K562 (cell line): ENCODE measurements at regions not wholly inside any gene's neighbourhood (a gene's known extent, or its start where the extent isn't known, plus 50 kb on each side); places are given as distances from the start of the nearest gene placed in this dataset.

Source experiments
- BHLHE40 ChIP-seq: IDR thresholded peaks from 2 replicates; pipeline ENCODE4 v1.6.1; 2011; ENCODE audit warnings: low read length, improper control_type of control experiment
- CBFA2T3 ChIP-seq: fragments of 450-650 bp; IDR thresholded peaks from 2 replicates; pipeline ENCODE4 v1.6.1; 2017
- FOXK1 ChIP-seq: sonication (generic); formaldehyde crosslinking; IDR thresholded peaks from 2 replicates; pipeline ENCODE4 v1.8.0; 2022; ENCODE audit warnings: missing genetic modification reagents, mild to moderate bottlenecking, borderline replicate concordance
- HDAC8 ChIP-seq: fragments of 450-650 bp; IDR thresholded peaks from 2 replicates; pipeline ENCODE4 v1.6.1; 2016; ENCODE audit warnings: mild to moderate bottlenecking, missing genetic modification characterization, moderate library complexity, missing compliant biosample characterization
- NCOA2 ChIP-seq, 2 experiments: fragments of 450-650 bp; IDR thresholded peaks; 2 replicates each; pipeline ENCODE4 v1.6.1; 2018; ENCODE audit warnings: mild to moderate bottlenecking in 2 of 2, moderate library complexity in 1 of 2; ENCODE audit not compliant: partially characterized antibody in 2 of 2
- NCOA6 ChIP-seq: fragments of 450-650 bp; IDR thresholded peaks from 2 replicates; pipeline ENCODE4 v1.6.1; 2017; ENCODE audit warnings: mild to moderate bottlenecking
- NFIC ChIP-seq: fragments of 450-650 bp; IDR thresholded peaks from 2 replicates; pipeline ENCODE4 v1.6.1; 2017; ENCODE audit warnings: mild to moderate bottlenecking, inconsistent platforms
- NR4A1 ChIP-seq, 2 experiments: fragments of 250-450 bp in 1 of 2; fragments of 450-650 bp in 1 of 2; sonication (Bioruptor Pico) in 1 of 2; IDR thresholded peaks; 2 replicates each; pipeline versions ENCODE4 v1.4.0 to v1.6.1; 2016 to 2020; ENCODE audit warnings: mild to moderate bottlenecking in 2 of 2, missing compliant biosample characterization in 1 of 2, missing genetic modification characterization in 1 of 2, moderate library complexity in 1 of 2
- STAG1 ChIP-seq: sonication (generic); formaldehyde crosslinking; IDR thresholded peaks from 2 replicates; pipeline ENCODE4 v1.5.0; 2020; ENCODE audit warnings: missing genetic modification reagents, borderline replicate concordance
- TARDBP ChIP-seq: fragments of 450-650 bp; IDR thresholded peaks from 2 replicates; pipeline ENCODE4 v1.6.1; 2016
- ZNF133 ChIP-seq: fragments of 250-450 bp; sonication (Bioruptor Pico); IDR thresholded peaks from 2 replicates; pipeline ENCODE4 v1.4.0; 2020; ENCODE audit warnings: mild to moderate bottlenecking
- ZNF224 ChIP-seq: sonication (generic); formaldehyde crosslinking; IDR thresholded peaks from 2 replicates; pipeline ENCODE4 v1.8.0; 2022; ENCODE audit warnings: mild to moderate bottlenecking, missing genetic modification reagents
- TF ChIP-seq, protein P1 (sequence below): fragments of 450-650 bp; IDR thresholded peaks from 2 replicates; pipeline ENCODE4 v1.6.1; 2014; ENCODE audit warnings: low read depth, mild to moderate bottlenecking, moderate library complexity, borderline replicate concordance
- TF ChIP-seq, protein P2 (sequence below), 2 experiments: IDR thresholded peaks; 2 replicates each; pipeline ENCODE4 v1.6.1; 2012; ENCODE audit warnings: improper control_type of control experiment in 2 of 2, low read depth in 2 of 2, low read length in 2 of 2, borderline replicate concordance in 1 of 2
- TF ChIP-seq, protein P3 (sequence below): fragments of 450-650 bp; IDR thresholded peaks from one replicate; pipeline ENCODE4 v1.6.1; 2018; ENCODE audit warnings: mild to moderate bottlenecking, moderate library complexity; ENCODE audit not compliant: partially characterized antibody
- TF ChIP-seq, protein P4 (sequence below): sonication (generic); formaldehyde crosslinking; IDR thresholded peaks from 2 replicates; pipeline ENCODE4 v1.8.0; 2022; ENCODE audit warnings: missing genetic modification reagents, mild to moderate bottlenecking, borderline replicate concordance
- TF ChIP-seq, protein P5 (sequence below): sonication (generic); formaldehyde crosslinking; IDR thresholded peaks from 2 replicates; pipeline ENCODE4 v1.8.0; 2022; ENCODE audit warnings: mild to moderate bottlenecking, missing genetic modification reagents

DNA sequence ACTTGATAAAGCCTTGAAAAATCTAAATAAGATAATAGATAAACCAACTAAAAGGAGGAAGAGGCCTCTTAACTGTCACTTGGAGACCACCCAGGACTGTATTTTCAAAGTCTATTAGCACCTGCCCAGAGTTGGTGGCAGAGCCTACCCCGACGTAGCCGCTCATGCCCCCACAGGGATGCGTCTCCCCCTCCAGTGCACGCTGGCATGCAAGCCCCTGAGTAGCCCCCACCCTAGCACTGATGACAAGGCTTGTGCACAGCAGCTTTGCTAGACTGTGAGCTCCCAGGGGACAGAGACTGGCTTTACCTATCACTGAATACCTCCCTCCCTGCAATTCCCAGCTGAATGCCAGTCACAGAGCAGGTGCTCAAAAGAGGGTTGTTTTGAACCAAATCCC, 54.1 kb upstream of the HES1 start (continued):
- TF ChIP-seq, protein P1, sequence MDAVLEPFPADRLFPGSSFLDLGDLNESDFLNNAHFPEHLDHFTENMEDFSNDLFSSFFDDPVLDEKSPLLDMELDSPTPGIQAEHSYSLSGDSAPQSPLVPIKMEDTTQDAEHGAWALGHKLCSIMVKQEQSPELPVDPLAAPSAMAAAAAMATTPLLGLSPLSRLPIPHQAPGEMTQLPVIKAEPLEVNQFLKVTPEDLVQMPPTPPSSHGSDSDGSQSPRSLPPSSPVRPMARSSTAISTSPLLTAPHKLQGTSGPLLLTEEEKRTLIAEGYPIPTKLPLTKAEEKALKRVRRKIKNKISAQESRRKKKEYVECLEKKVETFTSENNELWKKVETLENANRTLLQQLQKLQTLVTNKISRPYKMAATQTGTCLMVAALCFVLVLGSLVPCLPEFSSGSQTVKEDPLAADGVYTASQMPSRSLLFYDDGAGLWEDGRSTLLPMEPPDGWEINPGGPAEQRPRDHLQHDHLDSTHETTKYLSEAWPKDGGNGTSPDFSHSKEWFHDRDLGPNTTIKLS = no peak
- TF ChIP-seq, protein P2, sequence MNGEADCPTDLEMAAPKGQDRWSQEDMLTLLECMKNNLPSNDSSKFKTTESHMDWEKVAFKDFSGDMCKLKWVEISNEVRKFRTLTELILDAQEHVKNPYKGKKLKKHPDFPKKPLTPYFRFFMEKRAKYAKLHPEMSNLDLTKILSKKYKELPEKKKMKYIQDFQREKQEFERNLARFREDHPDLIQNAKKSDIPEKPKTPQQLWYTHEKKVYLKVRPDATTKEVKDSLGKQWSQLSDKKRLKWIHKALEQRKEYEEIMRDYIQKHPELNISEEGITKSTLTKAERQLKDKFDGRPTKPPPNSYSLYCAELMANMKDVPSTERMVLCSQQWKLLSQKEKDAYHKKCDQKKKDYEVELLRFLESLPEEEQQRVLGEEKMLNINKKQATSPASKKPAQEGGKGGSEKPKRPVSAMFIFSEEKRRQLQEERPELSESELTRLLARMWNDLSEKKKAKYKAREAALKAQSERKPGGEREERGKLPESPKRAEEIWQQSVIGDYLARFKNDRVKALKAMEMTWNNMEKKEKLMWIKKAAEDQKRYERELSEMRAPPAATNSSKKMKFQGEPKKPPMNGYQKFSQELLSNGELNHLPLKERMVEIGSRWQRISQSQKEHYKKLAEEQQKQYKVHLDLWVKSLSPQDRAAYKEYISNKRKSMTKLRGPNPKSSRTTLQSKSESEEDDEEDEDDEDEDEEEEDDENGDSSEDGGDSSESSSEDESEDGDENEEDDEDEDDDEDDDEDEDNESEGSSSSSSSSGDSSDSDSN (IDR thresholded peaks at IDR 0.05; ENCODE audit: borderline replicate concordance in 1 of 2, low read depth in 2 of 2, low read length in 2 of 2) = no peak
- TF ChIP-seq NCOA2 (IDR thresholded peaks at IDR 0.05; ENCODE audit: partially characterized antibody in 2 of 2) = no peak
- no peak for TF ChIP-seq FOXK1 (CRISPR knock-in tag)
- TF ChIP-seq, protein P3, sequence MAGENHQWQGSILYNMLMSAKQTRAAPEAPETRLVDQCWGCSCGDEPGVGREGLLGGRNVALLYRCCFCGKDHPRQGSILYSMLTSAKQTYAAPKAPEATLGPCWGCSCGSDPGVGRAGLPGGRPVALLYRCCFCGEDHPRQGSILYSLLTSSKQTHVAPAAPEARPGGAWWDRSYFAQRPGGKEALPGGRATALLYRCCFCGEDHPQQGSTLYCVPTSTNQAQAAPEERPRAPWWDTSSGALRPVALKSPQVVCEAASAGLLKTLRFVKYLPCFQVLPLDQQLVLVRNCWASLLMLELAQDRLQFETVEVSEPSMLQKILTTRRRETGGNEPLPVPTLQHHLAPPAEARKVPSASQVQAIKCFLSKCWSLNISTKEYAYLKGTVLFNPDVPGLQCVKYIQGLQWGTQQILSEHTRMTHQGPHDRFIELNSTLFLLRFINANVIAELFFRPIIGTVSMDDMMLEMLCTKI = no peak
- TF ChIP-seq TARDBP = no peak
- no peak for TF ChIP-seq NFIC
- no peak for TF ChIP-seq ZNF224 (CRISPR knock-in tag)
- no peak for TF ChIP-seq NCOA6
- TF ChIP-seq STAG1 (CRISPR knock-in tag) = no peak
- TF ChIP-seq ZNF133 (CRISPR knock-in tag) = no peak
- TF ChIP-seq CBFA2T3 = no peak
- TF ChIP-seq, protein P4, sequence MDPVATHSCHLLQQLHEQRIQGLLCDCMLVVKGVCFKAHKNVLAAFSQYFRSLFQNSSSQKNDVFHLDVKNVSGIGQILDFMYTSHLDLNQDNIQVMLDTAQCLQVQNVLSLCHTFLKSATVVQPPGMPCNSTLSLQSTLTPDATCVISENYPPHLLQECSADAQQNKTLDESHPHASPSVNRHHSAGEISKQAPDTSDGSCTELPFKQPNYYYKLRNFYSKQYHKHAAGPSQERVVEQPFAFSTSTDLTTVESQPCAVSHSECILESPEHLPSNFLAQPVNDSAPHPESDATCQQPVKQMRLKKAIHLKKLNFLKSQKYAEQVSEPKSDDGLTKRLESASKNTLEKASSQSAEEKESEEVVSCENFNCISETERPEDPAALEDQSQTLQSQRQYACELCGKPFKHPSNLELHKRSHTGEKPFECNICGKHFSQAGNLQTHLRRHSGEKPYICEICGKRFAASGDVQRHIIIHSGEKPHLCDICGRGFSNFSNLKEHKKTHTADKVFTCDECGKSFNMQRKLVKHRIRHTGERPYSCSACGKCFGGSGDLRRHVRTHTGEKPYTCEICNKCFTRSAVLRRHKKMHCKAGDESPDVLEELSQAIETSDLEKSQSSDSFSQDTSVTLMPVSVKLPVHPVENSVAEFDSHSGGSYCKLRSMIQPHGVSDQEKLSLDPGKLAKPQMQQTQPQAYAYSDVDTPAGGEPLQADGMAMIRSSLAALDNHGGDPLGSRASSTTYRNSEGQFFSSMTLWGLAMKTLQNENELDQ = no peak
- no peak for TF ChIP-seq NR4A1 (CRISPR knock-in tag; IDR thresholded peaks at IDR 0.05)
- TF ChIP-seq NR4A1 (tag; IDR thresholded peaks at IDR 0.05) = no peak
- no peak for TF ChIP-seq HDAC8 (tag)
- TF ChIP-seq, protein P5, sequence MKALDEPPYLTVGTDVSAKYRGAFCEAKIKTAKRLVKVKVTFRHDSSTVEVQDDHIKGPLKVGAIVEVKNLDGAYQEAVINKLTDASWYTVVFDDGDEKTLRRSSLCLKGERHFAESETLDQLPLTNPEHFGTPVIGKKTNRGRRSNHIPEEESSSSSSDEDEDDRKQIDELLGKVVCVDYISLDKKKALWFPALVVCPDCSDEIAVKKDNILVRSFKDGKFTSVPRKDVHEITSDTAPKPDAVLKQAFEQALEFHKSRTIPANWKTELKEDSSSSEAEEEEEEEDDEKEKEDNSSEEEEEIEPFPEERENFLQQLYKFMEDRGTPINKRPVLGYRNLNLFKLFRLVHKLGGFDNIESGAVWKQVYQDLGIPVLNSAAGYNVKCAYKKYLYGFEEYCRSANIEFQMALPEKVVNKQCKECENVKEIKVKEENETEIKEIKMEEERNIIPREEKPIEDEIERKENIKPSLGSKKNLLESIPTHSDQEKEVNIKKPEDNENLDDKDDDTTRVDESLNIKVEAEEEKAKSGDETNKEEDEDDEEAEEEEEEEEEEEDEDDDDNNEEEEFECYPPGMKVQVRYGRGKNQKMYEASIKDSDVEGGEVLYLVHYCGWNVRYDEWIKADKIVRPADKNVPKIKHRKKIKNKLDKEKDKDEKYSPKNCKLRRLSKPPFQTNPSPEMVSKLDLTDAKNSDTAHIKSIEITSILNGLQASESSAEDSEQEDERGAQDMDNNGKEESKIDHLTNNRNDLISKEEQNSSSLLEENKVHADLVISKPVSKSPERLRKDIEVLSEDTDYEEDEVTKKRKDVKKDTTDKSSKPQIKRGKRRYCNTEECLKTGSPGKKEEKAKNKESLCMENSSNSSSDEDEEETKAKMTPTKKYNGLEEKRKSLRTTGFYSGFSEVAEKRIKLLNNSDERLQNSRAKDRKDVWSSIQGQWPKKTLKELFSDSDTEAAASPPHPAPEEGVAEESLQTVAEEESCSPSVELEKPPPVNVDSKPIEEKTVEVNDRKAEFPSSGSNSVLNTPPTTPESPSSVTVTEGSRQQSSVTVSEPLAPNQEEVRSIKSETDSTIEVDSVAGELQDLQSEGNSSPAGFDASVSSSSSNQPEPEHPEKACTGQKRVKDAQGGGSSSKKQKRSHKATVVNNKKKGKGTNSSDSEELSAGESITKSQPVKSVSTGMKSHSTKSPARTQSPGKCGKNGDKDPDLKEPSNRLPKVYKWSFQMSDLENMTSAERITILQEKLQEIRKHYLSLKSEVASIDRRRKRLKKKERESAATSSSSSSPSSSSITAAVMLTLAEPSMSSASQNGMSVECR (CRISPR knock-in tag) = no peak
- no peak for TF ChIP-seq BHLHE40
